Tibial nerve (tissue), 4 donors: ENCODE measurements at regions not wholly inside any gene's neighbourhood (a gene's known extent, or its start where the extent isn't known, plus 50 kb on each side); places are given as distances from the start of the nearest gene placed in this dataset.

Experiments used
- DNase-seq, 2 donors: peaks; one replicate each; pipeline ENCODE4 v3.0.0-alpha.2; 2019; ENCODE audit warnings: low spot score in 2 of 2
- H3K27ac ChIP-seq, 4 donors: fragments of 200-600 bp; sonication (generic) in 3 of 4; one replicate each; pipeline ENCODE4 v1.5.1; 2017 to 2019; ENCODE audit warnings: mild to moderate bottlenecking in 1 of 4
- H3K27me3 ChIP-seq, 2 donors: fragments of 200-600 bp; sonication (generic) in 1 of 2; one replicate each; pipeline versions ENCODE4 v1.5.1 to v1.6.0; 2017 to 2019
- H3K36me3 ChIP-seq, 3 donors: fragments of 200-600 bp; sonication (generic); one replicate each; pipeline ENCODE4 v1.5.1; 2018 to 2019
- H3K4me1 ChIP-seq, 4 donors: fragments of 200-600 bp; sonication (generic) in 3 of 4; one replicate each; pipeline ENCODE4 v1.5.1; 2017 to 2019
- H3K4me3 ChIP-seq, 4 donors: fragments of 200-600 bp; sonication (generic) in 3 of 4; one replicate each; pipeline ENCODE4 v1.5.1; 2017 to 2019; ENCODE audit warnings: mild to moderate bottlenecking in 1 of 4, moderate library complexity in 1 of 4
- H3K9me3 ChIP-seq, 4 donors: fragments of 200-600 bp; sonication (generic) in 3 of 4; one replicate each; pipeline ENCODE4 v1.5.1; 2017 to 2019
- EP300 ChIP-seq, 2 donors: sonication (generic); formaldehyde crosslinking; IDR thresholded peaks; one replicate each; pipeline ENCODE4 v1.6.1; 2017; ENCODE audit warnings: antibody characterized with exemption in 2 of 2, mild to moderate bottlenecking in 1 of 2
- POLR2A ChIP-seq, 2 donors: fragments of 450-650 bp; IDR thresholded peaks; one replicate each; pipeline ENCODE4 v1.6.1; 2017; ENCODE audit warnings: antibody characterized with exemption in 2 of 2, mild to moderate bottlenecking in 2 of 2, moderate library complexity in 2 of 2
- WGBS, 2 donors: methylation state at CpG; one replicate each; pipeline ENCODE4 v1.1.5; 2018; 5-methylcytosine and 5-hydroxymethylcytosine counted together
- TF ChIP-seq, protein P1 (sequence below), 5 experiments: fragments of 200-600 bp in 3 of 5; fragments of 450-650 bp in 2 of 5; sonication (generic) in 3 of 5; IDR thresholded peaks; one replicate each; pipeline ENCODE4 v1.5.1; 2016 to 2019; ENCODE audit warnings: antibody characterized with exemption in 5 of 5, mild to moderate bottlenecking in 3 of 5, moderate library complexity in 2 of 5

DNA sequence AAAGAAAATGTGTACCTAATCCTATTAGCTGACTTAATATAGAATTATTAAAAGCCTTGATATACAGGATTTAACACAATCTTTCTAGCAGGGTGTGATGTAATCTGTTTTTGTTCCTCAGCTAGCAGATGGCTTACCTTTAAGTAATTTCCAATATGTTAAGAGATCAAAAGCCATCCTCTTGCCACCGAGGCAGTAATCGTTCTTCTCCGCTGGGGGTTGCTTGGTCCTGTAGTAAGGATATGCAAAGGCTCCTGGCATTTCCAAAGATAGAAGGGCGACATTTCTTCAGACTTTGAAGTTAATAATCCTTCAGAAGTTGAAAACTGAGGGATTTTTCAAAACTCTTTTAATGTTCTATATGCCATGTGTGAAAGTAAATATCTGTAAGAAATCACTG lies 156.4 kb downstream of the FZD1 start:
- no peaks in the 10 kb centered on the region for H3K36me3 ChIP-seq
- H3K27me3 ChIP-seq, result no peaks in the 10 kb centered on the region
- DNase-seq, result no peak
- H3K4me1 ChIP-seq, result no peaks in the 10 kb centered on the region
- WGBS, 2 donors, result 66 to 81% methylated on average over 4 of the region's 4 CpGs
- no peaks in the 10 kb centered on the region for H3K9me3 ChIP-seq
- no peak overlapping the region for H3K4me3 ChIP-seq
- TF ChIP-seq, protein P1, sequence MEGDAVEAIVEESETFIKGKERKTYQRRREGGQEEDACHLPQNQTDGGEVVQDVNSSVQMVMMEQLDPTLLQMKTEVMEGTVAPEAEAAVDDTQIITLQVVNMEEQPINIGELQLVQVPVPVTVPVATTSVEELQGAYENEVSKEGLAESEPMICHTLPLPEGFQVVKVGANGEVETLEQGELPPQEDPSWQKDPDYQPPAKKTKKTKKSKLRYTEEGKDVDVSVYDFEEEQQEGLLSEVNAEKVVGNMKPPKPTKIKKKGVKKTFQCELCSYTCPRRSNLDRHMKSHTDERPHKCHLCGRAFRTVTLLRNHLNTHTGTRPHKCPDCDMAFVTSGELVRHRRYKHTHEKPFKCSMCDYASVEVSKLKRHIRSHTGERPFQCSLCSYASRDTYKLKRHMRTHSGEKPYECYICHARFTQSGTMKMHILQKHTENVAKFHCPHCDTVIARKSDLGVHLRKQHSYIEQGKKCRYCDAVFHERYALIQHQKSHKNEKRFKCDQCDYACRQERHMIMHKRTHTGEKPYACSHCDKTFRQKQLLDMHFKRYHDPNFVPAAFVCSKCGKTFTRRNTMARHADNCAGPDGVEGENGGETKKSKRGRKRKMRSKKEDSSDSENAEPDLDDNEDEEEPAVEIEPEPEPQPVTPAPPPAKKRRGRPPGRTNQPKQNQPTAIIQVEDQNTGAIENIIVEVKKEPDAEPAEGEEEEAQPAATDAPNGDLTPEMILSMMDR (IDR thresholded peaks at IDR 0.05), result no peak
- no peak overlapping the region for H3K27ac ChIP-seq

GRCh38 chr7:91421018-91421417 lies 156.8 kb downstream of the FZD1 start:
- Histone ChIP-seq H3K27ac (no peak overlapping the region), H3K4me3 (no peak overlapping the region), H3K4me1 (no peaks in the 10 kb centered on the region), H3K27me3 (no peaks in the 10 kb centered on the region), H3K9me3 (no peaks in the 10 kb centered on the region), H3K36me3 (no peaks in the 10 kb centered on the region)
- TF ChIP-seq EP300 (IDR thresholded peaks at IDR 0.05) (no peak), POLR2A (IDR thresholded peaks at IDR 0.05) (no peak)
- TF ChIP-seq, protein P1 (IDR thresholded peaks at IDR 0.05), result no peak
- WGBS, 2 donors, result 52 to 68% methylated on average over 7 of the region's 7 CpGs
- DNase-seq, result no peak

DNA sequence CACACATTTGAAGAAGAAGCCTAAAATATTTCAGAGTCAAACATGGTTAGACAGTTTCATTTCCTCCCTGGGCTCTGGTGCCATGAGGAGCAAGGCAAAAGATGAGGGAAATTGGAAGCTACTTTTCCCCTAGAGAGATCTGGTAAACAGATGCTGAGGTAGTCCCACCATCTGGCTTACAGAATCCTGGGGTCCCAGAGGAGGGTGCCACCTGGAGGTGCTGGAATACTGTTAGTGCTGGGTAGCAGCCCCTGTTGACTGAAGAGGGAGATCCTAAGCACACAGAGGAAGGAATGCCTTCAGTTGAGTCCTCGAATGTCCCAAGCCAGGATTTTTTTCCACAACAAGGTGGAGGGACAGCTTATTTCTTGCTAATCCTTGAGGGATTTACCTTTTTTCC lies 160.1 kb downstream of the FZD1 start:
- TF ChIP-seq POLR2A (IDR thresholded peaks at IDR 0.05), result no peak
- TF ChIP-seq, protein P1 (IDR thresholded peaks at IDR 0.05), result no peak
- no peak for TF ChIP-seq EP300 (IDR thresholded peaks at IDR 0.05)
- DNase-seq, result no peak
- H3K27ac ChIP-seq, result no peak overlapping the region
- no peak overlapping the region for H3K4me3 ChIP-seq
- no peaks in the 10 kb centered on the region for H3K27me3 ChIP-seq
- H3K36me3 ChIP-seq, result no peaks in the 10 kb centered on the region
- no peaks in the 10 kb centered on the region for H3K9me3 ChIP-seq
- 35 to 50% methylated on average over 1 of the region's 1 CpG for WGBS, 2 donors
- no peaks in the 10 kb centered on the region for H3K4me1 ChIP-seq

DNA sequence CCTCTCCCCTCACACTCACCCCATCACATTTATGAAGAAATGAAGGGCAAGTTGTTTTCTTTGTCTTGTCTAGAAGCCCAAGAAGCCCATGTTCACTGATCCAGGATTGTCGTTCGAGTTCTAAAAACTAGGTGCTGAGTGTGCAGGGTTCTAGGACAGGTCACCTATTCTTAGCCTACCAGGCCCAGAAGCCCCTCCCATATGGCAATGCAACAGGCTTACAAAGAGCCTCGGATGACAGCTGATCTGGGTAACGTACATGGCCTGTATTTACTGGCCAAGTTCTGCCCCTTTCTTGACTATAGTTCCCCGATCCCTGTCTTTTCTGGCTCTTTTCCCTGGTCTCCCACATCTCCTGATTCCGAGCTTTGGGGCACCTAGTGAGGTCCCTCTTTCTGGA lies 160.9 kb downstream of the FZD1 start:
- no peaks in the 10 kb centered on the region for H3K36me3 ChIP-seq
- no peaks in the 10 kb centered on the region for H3K27me3 ChIP-seq
- no peak overlapping the region for H3K27ac ChIP-seq
- no peak overlapping the region for H3K4me3 ChIP-seq
- WGBS, 2 donors, result 92 to 95% methylated on average over 6 of the region's 6 CpGs
- TF ChIP-seq, protein P1 (IDR thresholded peaks at IDR 0.05), result no peak
- no peak for TF ChIP-seq EP300 (IDR thresholded peaks at IDR 0.05)
- TF ChIP-seq POLR2A (IDR thresholded peaks at IDR 0.05), result no peak
- no peaks in the 10 kb centered on the region for H3K4me1 ChIP-seq
- no peaks in the 10 kb centered on the region for H3K9me3 ChIP-seq
- DNase-seq, result no peak

DNA sequence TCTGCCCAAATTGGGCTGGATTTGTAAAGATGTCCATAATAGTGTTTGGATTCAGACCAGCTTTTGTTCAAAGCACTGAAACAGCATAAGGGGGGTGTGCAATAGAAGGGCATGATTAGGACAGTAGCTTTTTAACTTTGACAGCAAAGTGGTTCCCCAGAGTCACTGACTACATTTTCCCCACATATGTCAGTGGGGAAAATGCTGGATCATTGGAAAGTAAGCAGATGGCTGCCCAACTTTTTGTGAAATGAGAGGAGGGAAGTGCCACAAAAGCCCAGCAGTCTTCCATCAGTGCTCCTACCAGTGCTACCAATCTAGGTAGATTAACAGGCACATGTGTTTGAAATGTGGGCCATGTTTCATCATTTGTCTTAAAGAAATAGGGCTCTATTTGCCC lies 162.8 kb downstream of the FZD1 start:
- no peaks in the 10 kb centered on the region for H3K4me1 ChIP-seq
- no peak overlapping the region for H3K27ac ChIP-seq
- no peak overlapping the region for H3K4me3 ChIP-seq
- TF ChIP-seq EP300 (IDR thresholded peaks at IDR 0.05) (no peak), POLR2A (IDR thresholded peaks at IDR 0.05) (no peak)
- TF ChIP-seq, protein P1 (IDR thresholded peaks at IDR 0.05), result no peak
- H3K27me3 ChIP-seq, result no peaks in the 10 kb centered on the region
- no peaks in the 10 kb centered on the region for H3K9me3 ChIP-seq
- H3K36me3 ChIP-seq, result no peaks in the 10 kb centered on the region
- no peak for DNase-seq
